Fibroblast of pulmonary artery (primary cell): ENCODE measurements at regions not wholly inside any gene's neighbourhood (a gene's known extent, or its start where the extent isn't known, plus 50 kb on each side); places are given as distances from the start of the nearest gene placed in this dataset.

ENCODE experiments used
- DNase-seq: peaks from one replicate; pipeline ENCODE4 v3.0.0-alpha.2; 2010; ENCODE audit warnings: low read depth
- H3K4me3 ChIP-seq: replicated peaks from 2 replicates; pipeline ENCODE4 v1.5.1; 2011; ENCODE audit warnings: low read depth, mild to moderate bottlenecking, control low read depth, low read length, moderate library complexity
- CTCF ChIP-seq: IDR thresholded peaks from 2 replicates; pipeline ENCODE4 v1.5.1; 2011; ENCODE audit warnings: mild to moderate bottlenecking, control low read depth, low read length, inconsistent platforms; ENCODE audit errors: missing control alignments

GRCh38 chr15:70382762-70383458, 285.2 kb upstream of the TLE3 start:
- no peak overlapping the region for H3K4me3 ChIP-seq
- no peak for TF ChIP-seq CTCF
- DNase-seq: no peak

- H3K4me3 ChIP-seq: no peak overlapping the region
- no peak for TF ChIP-seq CTCF
- DNase-seq: no peak
These were observed 284.5 kb upstream of the TLE3 start for GRCh38 chr15:70382009-70382749.

- no peak for TF ChIP-seq CTCF
- no peak for DNase-seq
- no peak overlapping the region for H3K4me3 ChIP-seq
These were observed 282.5 kb upstream of the TLE3 start for GRCh38 chr15:70379938-70380883.

- no peak overlapping the region for H3K4me3 ChIP-seq
- TF ChIP-seq CTCF: no peak
- no peak for DNase-seq
These were observed 281.4 kb upstream of the TLE3 start for GRCh38 chr15:70379134-70379533.

- DNase-seq: no peak
- H3K4me3 ChIP-seq: no peak overlapping the region
- no peak for TF ChIP-seq CTCF
These were observed 280.7 kb upstream of the TLE3 start for GRCh38 chr15:70378126-70379031.
